Common myeloid progenitor, CD34-positive (primary cell): ENCODE measurements at regions not wholly inside any gene's neighbourhood (a gene's known extent, or its start where the extent isn't known, plus 50 kb on each side); places are given as distances from the start of the nearest gene placed in this dataset.

Source experiments
- CTCF ChIA-PET: fragments of 350-600 bp; sonication (Branson Sonifier 250); formaldehyde crosslinking; loops from one replicate; lab custom pipeline; 2021; ENCODE audit warnings: antibody characterized with exemption; lab: Charles Lee
- POLR2A ChIA-PET: fragments of 350-600 bp; sonication (Branson Sonifier 250); formaldehyde crosslinking; loops from one replicate; lab custom pipeline; 2021; ENCODE audit warnings: antibody characterized with exemption; lab: Charles Lee
- DNase-seq, 3 donors: peaks; one replicate each; pipeline versions ENCODE4 v3.0.0 to v3.0.0-alpha.2; 2013
- H3K27ac ChIP-seq, 2 experiments: 1 replicate in 1 of 2; 2 replicates in 1 of 2; pipeline ENCODE4 v1.7.0; 2013; ENCODE audit warnings: inconsistent platforms in 2 of 2, low read length in 2 of 2, mild to moderate bottlenecking in 2 of 2, low read depth in 1 of 2, moderate library complexity in 1 of 2; ENCODE audit not compliant: severe bottlenecking in 2 of 2, insufficient read depth in 1 of 2, poor library complexity in 1 of 2
- H3K27me3 ChIP-seq, 5 experiments: replicated peaks in 2 of 5; 1 replicate in 3 of 5; 2 replicates in 2 of 5; pipeline versions ENCODE4 v1.6.1 to v1.7.0; 2013; ENCODE audit warnings: low read length in 4 of 5, mild to moderate bottlenecking in 2 of 5, moderate library complexity in 2 of 5, inconsistent platforms in 1 of 5; ENCODE audit not compliant: insufficient read depth in 5 of 5, control insufficient read depth in 4 of 5
- H3K36me3 ChIP-seq, 4 experiments: 1 replicate in 2 of 4; 2 replicates in 2 of 4; pipeline versions ENCODE4 v1.6.1 to v1.7.0; 2013; ENCODE audit warnings: low read length in 3 of 4, control low read depth in 1 of 4, mild to moderate bottlenecking in 1 of 4; ENCODE audit not compliant: control insufficient read depth in 4 of 4, insufficient read depth in 4 of 4
- H3K4me1 ChIP-seq, 4 experiments: 1 replicate in 3 of 4; 2 replicates in 1 of 4; pipeline versions ENCODE4 v1.6.1 to v1.7.1; 2013; ENCODE audit warnings: low read length in 3 of 4, mild to moderate bottlenecking in 3 of 4, control low read depth in 1 of 4, inconsistent platforms in 1 of 4, moderate library complexity in 1 of 4; ENCODE audit not compliant: control insufficient read depth in 4 of 4, insufficient read depth in 4 of 4; ENCODE audit errors: control extremely low read depth in 1 of 4
- H3K4me3 ChIP-seq, 7 experiments: 1 replicate in 4 of 7; 2 replicates in 3 of 7; pipeline versions ENCODE4 v1.5.1 to v1.7.0; 2013; ENCODE audit warnings: mild to moderate bottlenecking in 7 of 7, low read length in 6 of 7, moderate library complexity in 6 of 7, inconsistent platforms in 2 of 7, low read depth in 2 of 7, control low read depth in 1 of 7; ENCODE audit not compliant: insufficient read depth in 4 of 7, control insufficient read depth in 1 of 7; ENCODE audit errors: extremely low read depth in 1 of 7
- H3K9me3 ChIP-seq, 5 experiments: 1 replicate in 4 of 5; 2 replicates in 1 of 5; pipeline versions ENCODE4 v1.6.1 to v1.7.1; 2013; ENCODE audit warnings: low read length in 4 of 5, mild to moderate bottlenecking in 2 of 5, inconsistent platforms in 1 of 5, low read depth in 1 of 5, moderate library complexity in 1 of 5; ENCODE audit not compliant: control insufficient read depth in 4 of 5, insufficient read depth in 2 of 5; ENCODE audit errors: control extremely low read depth in 1 of 5
- WGBS: methylation state at CpG from one replicate; pipeline ENCODE4 v1.1.5; 2013; ENCODE audit not compliant: insufficient coverage; 5-methylcytosine and 5-hydroxymethylcytosine counted together

GRCh38 chr4:57435300-57435699 is 325.1 kb upstream of the IGFBP7 start:
- Histone ChIP-seq H3K36me3 (no peaks in the 10 kb centered on the region), H3K4me1 (no peaks in the 10 kb centered on the region), H3K27ac (no peak overlapping the region), H3K4me3 (no peak overlapping the region), H3K9me3 (no peaks in the 10 kb centered on the region), H3K27me3 (peaks cover 0 to 2% (median 0%) of the 10 kb centered on the region in 5 experiments)
- no peak for DNase-seq
- ChIA-PET POLR2A (no interaction called here), CTCF (interaction anchor here (2.1 kb wide), 1 partner anchor 9 kb away, joined by 10 read pairs; no protein-coding TSS in a partner anchor)
- 92% methylated on average over 2 of the region's 3 CpGs for WGBS

GRCh38 chr4:57430726-57431125 is 320.5 kb upstream of the IGFBP7 start:
- CTCF ChIA-PET: interaction anchor here (1.0 kb wide), 1 partner anchor 10 kb away, joined by 3 read pairs; no protein-coding TSS in a partner anchor
- no peak overlapping the region for H3K4me3 ChIP-seq
- H3K4me1 ChIP-seq: no peaks in the 10 kb centered on the region
- H3K9me3 ChIP-seq: no peaks in the 10 kb centered on the region
- H3K27me3 ChIP-seq: peaks cover 0 to 4% (median 0%) of the 10 kb centered on the region in 5 experiments
- WGBS: 78% methylated on average over 2 of the region's 2 CpGs
- H3K36me3 ChIP-seq: no peaks in the 10 kb centered on the region
- POLR2A ChIA-PET: no interaction called here
- DNase-seq: no peak
- H3K27ac ChIP-seq: no peak overlapping the region

- Histone ChIP-seq H3K9me3 (no peaks in the 10 kb centered on the region), H3K27me3 (peaks cover 0 to 4% (median 0%) of the 10 kb centered on the region in 5 experiments), H3K4me3 (no peak overlapping the region), H3K27ac (no peak overlapping the region), H3K36me3 (no peaks in the 10 kb centered on the region), H3K4me1 (no peaks in the 10 kb centered on the region)
- WGBS: 12% methylated on average over 7 of the region's 11 CpGs
- DNase-seq: peak; percentile 63 to 77 (median 75)
- CTCF ChIA-PET: interaction anchor here (1.2 to 3.7 kb wide), 9 partner anchors 8 to 1829 kb away, joined by 3 to 19 read pairs (median 5); no protein-coding TSS in a partner anchor
- POLR2A ChIA-PET: interaction anchor here (0.7 kb wide), 1 partner anchor 107 kb away, joined by 3 read pairs; no protein-coding TSS in a partner anchor
These were observed 316.7 kb upstream of the IGFBP7 start for GRCh38 chr4:57426779-57427395.

GRCh38 chr4:57425610-57426009 is 315.4 kb upstream of the IGFBP7 start:
- H3K4me3 ChIP-seq: no peak overlapping the region
- no peak for DNase-seq
- WGBS: no CpG with 5 or more reads among the region's 1 CpG
- POLR2A ChIA-PET: no interaction called here
- H3K27ac ChIP-seq: no peak overlapping the region
- no peaks in the 10 kb centered on the region for H3K9me3 ChIP-seq
- H3K36me3 ChIP-seq: no peaks in the 10 kb centered on the region
- H3K27me3 ChIP-seq: peaks cover 0 to 2% (median 0%) of the 10 kb centered on the region in 5 experiments
- no peaks in the 10 kb centered on the region for H3K4me1 ChIP-seq
- CTCF ChIA-PET: interaction anchor here (2.5 to 3.7 kb wide), 3 partner anchors 10 to 16 kb away, joined by 10 to 19 read pairs (median 10); no protein-coding TSS in a partner anchor

GRCh38 chr4:57424232-57424897 is 314.2 kb upstream of the IGFBP7 start:
- H3K4me1 ChIP-seq: no peaks in the 10 kb centered on the region
- POLR2A ChIA-PET: no interaction called here

GRCh38 chr4:57418133-57418532 is 307.9 kb upstream of the IGFBP7 start:
- ChIA-PET POLR2A (no interaction called here), CTCF (no interaction called here)
- no peaks in the 10 kb centered on the region for H3K4me1 ChIP-seq
- no peak overlapping the region for H3K27ac ChIP-seq
- no peaks in the 10 kb centered on the region for H3K36me3 ChIP-seq
- no peak overlapping the region for H3K4me3 ChIP-seq
- H3K27me3 ChIP-seq: no peaks in the 10 kb centered on the region
- no CpG with 5 or more reads among the region's 1 CpG for WGBS
- no peak for DNase-seq
- no peaks in the 10 kb centered on the region for H3K9me3 ChIP-seq

More at GRCh38 chr4:57424232-57424897, 314.2 kb upstream of the IGFBP7 start:
- H3K4me3 ChIP-seq: no peak overlapping the region
- H3K36me3 ChIP-seq: no peaks in the 10 kb centered on the region
- CTCF ChIA-PET: interaction anchor here (1.4 kb wide), 1 partner anchor 18 kb away, joined by 4 read pairs; no protein-coding TSS in a partner anchor
- peak in 1 of 3 donors; percentile 31 for DNase-seq
- H3K9me3 ChIP-seq: no peaks in the 10 kb centered on the region
- H3K27ac ChIP-seq: no peak overlapping the region
- peaks cover 0 to 2% (median 0%) of the 10 kb centered on the region in 5 experiments for H3K27me3 ChIP-seq
- 55% methylated on average over 6 of the region's 6 CpGs for WGBS
